ENCODE measurements at regions not wholly inside any gene's neighbourhood (a gene's known extent, or its start where the extent isn't known, plus 50 kb on each side); places are given as distances from the start of the nearest gene placed in this dataset.

- no peak for TF ChIP-seq NFYB (CRISPR knock-in tag; conservative IDR thresholded peaks at IDR 0.05; ENCODE audit: low read depth)
- TF ChIP-seq CTCF (IDR thresholded peaks at IDR 0.05) = no peak
- no peak for TF ChIP-seq CREM (CRISPR knock-in tag; IDR thresholded peaks at IDR 0.05)
- no peak for TF ChIP-seq ESRRA (CRISPR knock-in tag; IDR thresholded peaks at IDR 0.05; ENCODE audit: borderline replicate concordance)
- TF ChIP-seq ZNF219 (CRISPR knock-in tag; IDR thresholded peaks at IDR 0.05; ENCODE audit: borderline replicate concordance) = no peak
- no peak for TF ChIP-seq CREB1 (CRISPR knock-in tag; IDR thresholded peaks at IDR 0.05)
- no peak for TF ChIP-seq ZBTB21 (CRISPR knock-in tag; IDR thresholded peaks at IDR 0.05; ENCODE audit: borderline replicate concordance)
- no peak for TF ChIP-seq ELF4 (CRISPR knock-in tag; IDR thresholded peaks at IDR 0.05; ENCODE audit: low read depth)
- no peak for TF ChIP-seq MYBL2 (CRISPR knock-in tag; IDR thresholded peaks at IDR 0.05)
- no peak for TF ChIP-seq TEAD4 (CRISPR knock-in tag; IDR thresholded peaks at IDR 0.05)
- no peak for TF ChIP-seq ATF3 (CRISPR knock-in tag; conservative IDR thresholded peaks at IDR 0.05)
- TF ChIP-seq ATF2 (CRISPR knock-in tag; IDR thresholded peaks at IDR 0.05; ENCODE audit: borderline replicate concordance, low read depth) = no peak
- no peak for TF ChIP-seq PREB (CRISPR knock-in tag; IDR thresholded peaks at IDR 0.05; ENCODE audit: borderline replicate concordance)
Observed at GRCh38 chr2:106288873-106289272, 94.8 kb upstream of the UXS1 start.
